ENCODE measurements at regions not wholly inside any gene's neighbourhood (a gene's known extent, or its start where the extent isn't known, plus 50 kb on each side); places are given as distances from the start of the nearest gene placed in this dataset.
"Not testable (repeated sequence)": the region's sequence is repeated elsewhere in the genome, so short reads cannot be mapped to it uniquely, and the experiment has no call there.

DNA sequence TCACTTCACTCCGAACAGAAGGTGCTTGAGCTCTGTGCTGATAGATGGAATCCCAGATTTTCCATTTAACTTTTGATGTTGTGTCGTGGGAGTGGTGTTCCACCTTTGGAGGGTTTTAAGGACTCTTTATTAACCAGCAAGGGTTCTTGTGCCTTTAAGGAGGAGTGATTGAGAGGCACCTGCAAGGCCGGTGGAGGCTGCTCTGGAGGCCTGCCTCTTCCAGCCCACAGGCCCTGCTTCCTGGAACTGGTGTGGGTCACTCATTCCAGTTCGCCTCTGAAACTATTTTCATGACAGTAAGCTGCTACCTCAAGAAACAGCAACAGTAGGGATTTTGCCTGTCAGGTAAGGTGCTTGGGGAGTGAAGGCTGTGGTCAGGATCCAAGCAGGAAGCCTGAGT is 58.8 kb upstream of the APCDD1L start:
- no peak for DNase-seq
- H3K4me3 ChIP-seq (ENCODE audit: low read depth, low read length): no peak overlapping the region

GRCh38 chr20:58573257-58573656 is 58.1 kb upstream of the APCDD1L start:
- no peak for DNase-seq
- Histone ChIP-seq H3K36me3 (no peaks in the 10 kb centered on the region), H3K4me3 (ENCODE audit: low read depth, low read length) (no peak overlapping the region), H3K27me3 (no peaks in the 10 kb centered on the region), H3K4me1 (no peaks in the 10 kb centered on the region; the same call in 1 of the 2 replicates), H3K9me3 (no peaks in the 10 kb centered on the region)
- TF ChIP-seq CTCF (IDR thresholded peaks at IDR 0.05; ENCODE audit: low read depth, low read length): no peak

More for the DNA sequence above, 58.8 kb upstream of the APCDD1L start:
- no peaks in the 10 kb centered on the region for H3K36me3 ChIP-seq
- no peaks in the 10 kb centered on the region for H3K9me3 ChIP-seq
- H3K4me1 ChIP-seq: no peaks in the 10 kb centered on the region; the same call in 1 of the 2 replicates
- no peak for TF ChIP-seq CTCF (IDR thresholded peaks at IDR 0.05; ENCODE audit: low read depth, low read length)
- H3K27me3 ChIP-seq: no peaks in the 10 kb centered on the region

- not testable (repeated sequence) for H3K4me1 ChIP-seq; H3K9me3 ChIP-seq; H3K4me3 ChIP-seq (ENCODE audit: low read depth, low read length); DNase-seq; H3K36me3 ChIP-seq; H3K27me3 ChIP-seq
Measured at GRCh38 chr20:58572428-58572763, 57.2 kb upstream of the APCDD1L start.

- no peak for TF ChIP-seq CTCF (IDR thresholded peaks at IDR 0.05; ENCODE audit: low read depth, low read length)
- Histone ChIP-seq H3K4me1 (no peaks in the 10 kb centered on the region; the same call in 1 of the 2 replicates), H3K36me3 (no peaks in the 10 kb centered on the region), H3K4me3 (ENCODE audit: low read depth, low read length) (no peak overlapping the region), H3K9me3 (no peaks in the 10 kb centered on the region), H3K27me3 (no peaks in the 10 kb centered on the region)
- no peak for DNase-seq
Measured at GRCh38 chr20:58571693-58572427, 56.7 kb upstream of the APCDD1L start.

DNA sequence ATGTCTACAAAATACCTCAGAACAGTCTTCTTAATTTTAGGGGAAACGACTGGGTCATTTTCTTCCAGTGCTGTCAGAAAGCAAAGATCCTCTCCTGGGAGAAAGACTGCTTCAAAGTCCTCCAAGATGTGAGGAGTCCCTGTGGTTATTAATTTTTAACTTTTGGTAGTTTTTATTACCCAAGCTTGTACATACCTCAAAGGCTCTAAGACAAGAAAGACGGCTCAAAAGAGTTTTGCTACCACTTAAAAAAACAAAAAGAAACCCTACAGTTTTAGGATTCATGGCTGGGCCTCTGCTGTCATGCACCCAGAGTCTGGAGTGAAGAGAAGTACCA is 56.1 kb upstream of the APCDD1L start:
- no peak overlapping the region for H3K4me3 ChIP-seq (ENCODE audit: low read depth, low read length)
- DNase-seq: no peak
- H3K4me1 ChIP-seq: no peaks in the 10 kb centered on the region; the same call in 1 of the 2 replicates
- no peaks in the 10 kb centered on the region for H3K36me3 ChIP-seq
- TF ChIP-seq CTCF (IDR thresholded peaks at IDR 0.05; ENCODE audit: low read depth, low read length): no peak
- H3K9me3 ChIP-seq: no peaks in the 10 kb centered on the region
- H3K27me3 ChIP-seq: no peaks in the 10 kb centered on the region

DNA sequence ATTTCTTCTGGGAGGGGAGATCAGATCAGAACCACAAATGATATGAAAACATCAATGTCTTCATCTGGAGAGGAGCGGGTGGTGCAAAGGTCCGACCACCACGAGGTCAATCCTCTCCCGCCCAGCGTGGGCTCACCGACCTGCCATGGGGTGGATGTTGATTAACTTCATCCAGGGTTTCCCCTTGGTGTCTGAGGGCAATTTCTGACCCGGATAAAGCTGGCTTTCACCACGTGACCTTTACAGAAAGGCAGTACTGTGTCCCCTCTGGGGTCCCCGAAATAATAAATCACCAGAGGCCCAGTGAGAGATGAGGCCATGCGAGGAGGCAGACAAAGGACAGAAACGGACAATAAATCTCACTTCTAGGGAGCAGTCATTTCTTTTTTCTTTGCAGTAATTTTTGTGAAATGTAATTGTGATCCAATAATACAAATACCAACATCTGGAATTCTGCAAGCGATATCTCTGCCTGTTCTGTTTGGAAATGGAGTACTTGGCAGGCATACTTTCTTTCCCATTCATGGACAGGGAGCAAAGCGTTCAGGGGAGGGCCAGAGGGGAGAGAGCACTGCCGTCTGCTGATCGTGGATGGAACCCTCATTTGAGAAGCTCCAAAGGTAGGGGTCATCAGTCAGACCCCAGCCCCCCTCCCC is 55.1 kb upstream of the APCDD1L start:
- Histone ChIP-seq H3K4me3 (ENCODE audit: low read depth, low read length) (no peak overlapping the region), H3K4me1 (no peaks in the 10 kb centered on the region; the same call in 1 of the 2 replicates), H3K27me3 (no peaks in the 10 kb centered on the region), H3K36me3 (no peaks in the 10 kb centered on the region), H3K9me3 (no peaks in the 10 kb centered on the region; the same call in 1 of the 2 replicates)
- DNase-seq: no peak
- TF ChIP-seq CTCF (IDR thresholded peaks at IDR 0.05; ENCODE audit: low read depth, low read length): no peak
